ENCODE measurements at regions not wholly inside any gene's neighbourhood (a gene's known extent, or its start where the extent isn't known, plus 50 kb on each side); places are given as distances from the start of the nearest gene placed in this dataset.

GRCh38 chr4:111775556-111776297 lies 369.5 kb upstream of the FAM241A start:
- no peak for TF ChIP-seq POLR2A (IDR thresholded peaks at IDR 0.05)
- TF ChIP-seq, protein P1, sequence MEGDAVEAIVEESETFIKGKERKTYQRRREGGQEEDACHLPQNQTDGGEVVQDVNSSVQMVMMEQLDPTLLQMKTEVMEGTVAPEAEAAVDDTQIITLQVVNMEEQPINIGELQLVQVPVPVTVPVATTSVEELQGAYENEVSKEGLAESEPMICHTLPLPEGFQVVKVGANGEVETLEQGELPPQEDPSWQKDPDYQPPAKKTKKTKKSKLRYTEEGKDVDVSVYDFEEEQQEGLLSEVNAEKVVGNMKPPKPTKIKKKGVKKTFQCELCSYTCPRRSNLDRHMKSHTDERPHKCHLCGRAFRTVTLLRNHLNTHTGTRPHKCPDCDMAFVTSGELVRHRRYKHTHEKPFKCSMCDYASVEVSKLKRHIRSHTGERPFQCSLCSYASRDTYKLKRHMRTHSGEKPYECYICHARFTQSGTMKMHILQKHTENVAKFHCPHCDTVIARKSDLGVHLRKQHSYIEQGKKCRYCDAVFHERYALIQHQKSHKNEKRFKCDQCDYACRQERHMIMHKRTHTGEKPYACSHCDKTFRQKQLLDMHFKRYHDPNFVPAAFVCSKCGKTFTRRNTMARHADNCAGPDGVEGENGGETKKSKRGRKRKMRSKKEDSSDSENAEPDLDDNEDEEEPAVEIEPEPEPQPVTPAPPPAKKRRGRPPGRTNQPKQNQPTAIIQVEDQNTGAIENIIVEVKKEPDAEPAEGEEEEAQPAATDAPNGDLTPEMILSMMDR (IDR thresholded peaks at IDR 0.05): no peak
- no peak overlapping the region for H3K27ac ChIP-seq
- no peak for DNase-seq
- H3K4me3 ChIP-seq: no peak overlapping the region
- intact Hi-C loops (cut with DNase I): no loop called here
- H3K4me1 ChIP-seq (replicated peaks in 1 of 2): no peaks in the 10 kb centered on the region
- H3K27me3 ChIP-seq: no peaks in the 10 kb centered on the region
- no peaks in the 10 kb centered on the region for H3K36me3 ChIP-seq (replicated peaks in 1 of 2)
- WGBS, 4 donors: 71 to 80% (median 78%) methylated on average over 4 of the region's 4 CpGs
- H3K9me3 ChIP-seq (replicated peaks in 1 of 3): no peaks in the 10 kb centered on the region

DNA sequence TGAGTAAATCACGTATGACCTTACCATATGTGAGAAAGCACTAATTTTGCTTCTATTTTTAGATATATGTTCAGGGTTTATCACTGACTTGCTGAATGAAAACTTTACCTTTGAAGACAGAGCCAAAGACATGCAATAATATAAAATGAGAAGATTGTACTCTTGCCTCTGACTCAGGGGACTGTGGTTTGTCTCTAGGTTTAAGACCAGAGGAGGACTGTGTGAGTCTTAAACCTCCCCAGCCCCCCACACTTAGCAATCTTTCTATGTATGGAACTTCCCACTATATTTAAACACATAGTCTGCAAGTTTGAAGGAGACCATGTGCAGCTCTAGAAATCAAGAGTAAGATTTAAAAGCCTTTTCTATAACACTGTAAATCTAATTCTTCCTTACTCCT lies 368.7 kb upstream of the FAM241A start:
- Histone ChIP-seq H3K9me3 (replicated peaks in 1 of 3) (no peaks in the 10 kb centered on the region), H3K4me3 (no peak overlapping the region), H3K4me1 (replicated peaks in 1 of 2) (no peaks in the 10 kb centered on the region), H3K36me3 (replicated peaks in 1 of 2) (no peaks in the 10 kb centered on the region), H3K27me3 (no peaks in the 10 kb centered on the region), H3K27ac (no peak overlapping the region)
- WGBS, 4 donors: 38 to 48% (median 42%) methylated on average over 1 of the region's 1 CpG
- TF ChIP-seq, protein P1 (IDR thresholded peaks at IDR 0.05): no peak
- no peak for TF ChIP-seq POLR2A (IDR thresholded peaks at IDR 0.05)
- intact Hi-C loops (cut with DNase I): no loop called here
- DNase-seq: no peak

- DNase-seq: no peak
- Histone ChIP-seq H3K4me3 (no peak overlapping the region), H3K9me3 (replicated peaks in 1 of 3) (no peaks in the 10 kb centered on the region), H3K27me3 (no peaks in the 10 kb centered on the region), H3K27ac (no peak overlapping the region), H3K4me1 (replicated peaks in 1 of 2) (no peaks in the 10 kb centered on the region), H3K36me3 (replicated peaks in 1 of 2) (no peaks in the 10 kb centered on the region)
- intact Hi-C loops (cut with DNase I): no loop called here
- 48 to 71% (median 61%) methylated on average over 1 of the region's 1 CpG for WGBS, 4 donors
- TF ChIP-seq, protein P1 (IDR thresholded peaks at IDR 0.05): peak in 2 of 6 experiments; percentile 9 to 16
- TF ChIP-seq POLR2A (IDR thresholded peaks at IDR 0.05): no peak
These were observed 366.7 kb upstream of the FAM241A start for GRCh38 chr4:111778543-111778942.

GRCh38 chr4:111780965-111781364 lies 364.3 kb upstream of the FAM241A start:
- Histone ChIP-seq H3K4me3 (no peak overlapping the region), H3K9me3 (replicated peaks in 1 of 3) (no peaks in the 10 kb centered on the region), H3K4me1 (replicated peaks in 1 of 2) (no peaks in the 10 kb centered on the region), H3K36me3 (replicated peaks in 1 of 2) (no peaks in the 10 kb centered on the region), H3K27me3 (no peaks in the 10 kb centered on the region), H3K27ac (no peak overlapping the region)
- intact Hi-C loops (cut with DNase I): no loop called here
- no peak for DNase-seq
- TF ChIP-seq POLR2A (IDR thresholded peaks at IDR 0.05): no peak
- TF ChIP-seq, protein P1 (IDR thresholded peaks at IDR 0.05): no peak
- WGBS, 4 donors: 88 to 100% (median 95%) methylated on average over 2 of the region's 2 CpGs
